K562 (cell line): ENCODE measurements at regions not wholly inside any gene's neighbourhood (a gene's known extent, or its start where the extent isn't known, plus 50 kb on each side); places are given as distances from the start of the nearest gene placed in this dataset.

Experiments
- ATAC-seq: fragments of 200-7000 bp; cut with Tn5 transposase; 3 replicates; pipeline ENCODE4 v1.9.1; 2020; ENCODE audit warnings: moderate library complexity
- BruUV-seq: library from RNA; stranded (reverse); fragments of 400-500 nt; replicated peaks from 2 replicates; lab custom pipeline; 2021; lab: Mats Ljungman, UMichigan
- CTCF ChIA-PET: fragments of 300-600 bp; formaldehyde crosslinking; extraction: SDS; loops from one replicate; lab custom pipeline; 2021; ENCODE audit warnings: low intra/inter-chr PET ratio; lab: Yijun Ruan, JAX
- POLR2A ChIA-PET: fragments of 300-600, 350-650 bp; sonication (Branson Sonifier 250); formaldehyde crosslinking; extraction: SDS; loops from one replicate; lab custom pipeline; 2021; ENCODE audit warnings: antibody characterized with exemption, inconsistent platforms; lab: Yijun Ruan, JAX
- DNase-seq, 4 experiments: peaks; one replicate each; pipeline versions ENCODE4 v3.0.0 to v3.0.0-alpha.2; 2011 to 2018; ENCODE audit warnings: low spot score in 3 of 4, mixed read lengths in 3 of 4; ENCODE audit errors: extremely low read depth in 1 of 4
- FAIRE-seq: peaks from 2 replicates; lab custom pipeline; 2011; peaks lifted over from hg19 to GRCh38; lab: Jason Lieb, UNC
- H2AFZ ChIP-seq: 2 replicates; pipeline ENCODE4 v1.6.0; 2011; ENCODE audit warnings: low read depth, low read length, control low read depth, inconsistent platforms
- H3K27ac ChIP-seq: fragments of 200-600 bp; 3 replicates; pipeline ENCODE4 v1.8.0; 2011; ENCODE audit warnings: low read depth, mild to moderate bottlenecking, control low read depth, inconsistent platforms, low read length, moderate library complexity, mixed read lengths; ENCODE audit errors: extremely low read depth
- H3K27me3 ChIP-seq, 2 experiments: fragments of 300-600 bp in 1 of 2; 2 replicates in 1 of 2; 3 replicates in 1 of 2; pipeline versions ENCODE4 v1.6.0 to v1.8.0; 2011; ENCODE audit warnings: inconsistent platforms in 2 of 2, low read length in 2 of 2, mild to moderate bottlenecking in 1 of 2, mixed read lengths in 1 of 2, moderate library complexity in 1 of 2; ENCODE audit not compliant: control insufficient read depth in 2 of 2, insufficient read depth in 2 of 2
- H3K36me3 ChIP-seq: fragments of 300-600 bp; 3 replicates; pipeline ENCODE4 v1.8.0; 2011; ENCODE audit warnings: mild to moderate bottlenecking, low read length, inconsistent platforms; ENCODE audit not compliant: control insufficient read depth, insufficient read depth
- H3K4me1 ChIP-seq, 2 experiments: fragments of 200-600 bp in 1 of 2; replicated peaks in 1 of 2; 2 replicates in 1 of 2; 3 replicates in 1 of 2; pipeline versions ENCODE4 v1.5.1 to v1.8.0; 2011; ENCODE audit warnings: inconsistent platforms in 2 of 2, low read length in 2 of 2, mild to moderate bottlenecking in 1 of 2, mixed read lengths in 1 of 2, moderate library complexity in 1 of 2; ENCODE audit not compliant: control insufficient read depth in 2 of 2, insufficient read depth in 2 of 2
- H3K4me2 ChIP-seq: 2 replicates; pipeline ENCODE4 v1.6.1; 2011; ENCODE audit warnings: low read length, control low read depth, inconsistent platforms, mixed read lengths; ENCODE audit not compliant: insufficient read depth
- H3K4me3 ChIP-seq: fragments of 200-600 bp; sonication (generic), shearing (Covaris generic); 2 replicates; pipeline ENCODE4 v1.5.1; 2016; ENCODE audit warnings: control low read depth, inconsistent platforms
- H3K79me2 ChIP-seq: fragments of 200-600 bp; 3 replicates; pipeline ENCODE4 v1.8.0; 2011; ENCODE audit warnings: low read length, inconsistent platforms; ENCODE audit not compliant: control insufficient read depth, insufficient read depth
- H3K9ac ChIP-seq, 2 experiments: 2 replicates each; pipeline versions ENCODE4 v1.6.0 to v1.6.1; 2011; ENCODE audit warnings: low read depth in 2 of 2, low read length in 2 of 2, control low read depth in 1 of 2, inconsistent platforms in 1 of 2, mild to moderate bottlenecking in 1 of 2, mixed read lengths in 1 of 2; ENCODE audit not compliant: insufficient read depth in 1 of 2
- H3K9me1 ChIP-seq: one replicate; pipeline ENCODE4 v1.6.0; 2011; ENCODE audit warnings: inconsistent platforms, mild to moderate bottlenecking, low read length, moderate library complexity; ENCODE audit not compliant: control insufficient read depth, insufficient read depth
- H3K9me3 ChIP-seq: replicated peaks from 2 replicates; pipeline ENCODE4 v1.5.1; 2011; ENCODE audit warnings: low read depth, low read length, inconsistent platforms; ENCODE audit not compliant: control insufficient read depth, insufficient read depth
- H4K20me1 ChIP-seq: replicated peaks from 2 replicates; pipeline ENCODE4 v1.6.1; 2011; ENCODE audit warnings: low read length, inconsistent platforms, mixed read lengths; ENCODE audit not compliant: control insufficient read depth, insufficient read depth
- HDAC3 ChIP-seq: fragments of 450-650 bp; IDR thresholded peaks from 2 replicates; pipeline ENCODE4 v1.6.1; 2018; ENCODE audit warnings: borderline replicate concordance, mild to moderate bottlenecking, moderate library complexity; ENCODE audit not compliant: partially characterized antibody
- RFX7 ChIP-seq: fragments of 250-450 bp; sonication (Bioruptor Pico); IDR thresholded peaks from 2 replicates; pipeline ENCODE4 v1.5.1; 2021; ENCODE audit warnings: mild to moderate bottlenecking
- SMAD1 ChIP-seq: fragments of 150-350 bp; IDR thresholded peaks from 2 replicates; pipeline ENCODE4 v1.6.1; 2014; ENCODE audit warnings: low read length, low read depth; ENCODE audit not compliant: partially characterized antibody
- ZBTB40 ChIP-seq, 2 experiments: fragments of 450-650 bp in 1 of 2; sonication (generic) in 1 of 2; formaldehyde crosslinking in 1 of 2; IDR thresholded peaks; 2 replicates each; pipeline versions ENCODE4 v1.7.1 to v1.9.0; 2016 to 2022; ENCODE audit warnings: inconsistent platforms in 1 of 2, mild to moderate bottlenecking in 1 of 2, missing genetic modification reagents in 1 of 2
- WGBS: fragments of 100-300 bp; shearing (Covaris generic); methylation state at CpG from one replicate; pipeline ENCODE4 v1.1.6; 2016; ENCODE audit warnings: low coverage, mixed read lengths; ENCODE audit not compliant: insufficient coverage; ENCODE audit errors: missing lambda C conversion rate; 5-methylcytosine and 5-hydroxymethylcytosine counted together
- in situ Hi-C: fragments of 300-500 bp; cut with MboI; formaldehyde crosslinking; loops from 4 replicates; pipeline ENCODE4 v1.15.0; 2018; ENCODE audit warnings: inconsistent platforms, mixed read lengths
- intact Hi-C: fragments of 100-400 bp; cut with micrococcal nuclease; formaldehyde crosslinking; loops from 2 replicates; pipeline ENCODE4 v1.14.2; 2022
- TF ChIP-seq, protein P1 (sequence below), 3 experiments: fragments of 200-800 bp in 1 of 3; fragments of 250-450 bp in 1 of 3; fragments of 450-650 bp in 1 of 3; sonication (Bioruptor Pico) in 1 of 3; sonication (Bioruptor generic) in 1 of 3; formaldehyde crosslinking in 1 of 3; IDR thresholded peaks; 2 replicates each; pipeline versions ENCODE4 v1.6.1 to v1.8.0; 2016 to 2022; ENCODE audit warnings: mild to moderate bottlenecking in 2 of 3, missing genetic modification characterization in 2 of 3, missing compliant biosample characterization in 1 of 3, moderate library complexity in 1 of 3

DNA sequence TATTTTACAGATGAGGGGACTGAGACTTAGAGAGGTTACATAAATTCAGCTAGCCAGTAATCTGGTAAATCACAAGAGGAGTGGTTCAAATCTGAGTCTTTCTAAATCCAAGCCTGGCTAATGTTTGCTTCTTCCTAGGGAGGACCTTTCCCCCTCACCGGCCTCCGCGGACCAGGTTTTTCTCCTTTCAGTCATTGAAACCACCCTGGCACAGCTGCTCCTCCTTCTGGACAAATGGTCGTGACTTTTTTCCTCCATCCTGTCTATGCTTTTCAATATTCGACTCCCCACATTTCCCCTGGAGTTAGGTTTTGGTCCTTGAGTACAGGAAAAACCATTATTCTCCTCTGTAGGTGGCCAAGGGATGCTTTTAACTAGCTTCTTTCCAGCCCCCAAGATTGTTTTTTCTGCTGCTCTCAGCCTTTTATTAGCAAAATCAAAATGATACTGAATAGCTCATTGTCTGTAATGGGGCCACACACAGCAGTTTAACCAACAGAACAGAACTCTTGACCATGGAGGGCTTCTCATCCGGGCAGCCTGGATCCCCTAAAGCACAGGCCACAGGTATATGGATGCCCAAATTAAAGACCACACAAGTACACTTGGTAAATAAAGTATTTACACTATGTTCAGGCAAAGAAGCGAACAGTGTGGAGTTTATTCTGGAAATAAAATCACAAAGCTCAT, 85.9 kb upstream of the KLHL25 start:
- DNase-seq, result no peak
- Histone ChIP-seq H3K79me2 (no peaks in the 10 kb centered on the region), H3K27me3 (no peaks in the 10 kb centered on the region), H4K20me1 (no peaks in the 10 kb centered on the region), H3K9me3 (no peaks in the 10 kb centered on the region), H3K4me2 (no peak overlapping the region), H3K9me1 (no peaks in the 10 kb centered on the region), H3K36me3 (no peaks in the 10 kb centered on the region), H3K9ac (no peak overlapping the region), H3K27ac (no peak overlapping the region), H3K4me1 (no peaks in the 10 kb centered on the region), H3K4me3 (no peak overlapping the region), H2AFZ (no peak overlapping the region)
- no TSS peak for BruUV-seq
- WGBS, result 0% methylated on average over 7 of the region's 7 CpGs
- FAIRE-seq, result no peak
- intact Hi-C loops (no loop called here), in situ Hi-C loops (no loop called here)
- POLR2A ChIA-PET, result no interaction called here
- CTCF ChIA-PET, result no interaction called here
- no peak for ATAC-seq
- TF ChIP-seq ZBTB40 (IDR thresholded peaks at IDR 0.05) (no peak), ZBTB40 (CRISPR knock-in tag; IDR thresholded peaks at IDR 0.05) (no peak), HDAC3 (no peak), SMAD1 (no peak), RFX7 (CRISPR knock-in tag) (no peak)
- TF ChIP-seq, protein P1, sequence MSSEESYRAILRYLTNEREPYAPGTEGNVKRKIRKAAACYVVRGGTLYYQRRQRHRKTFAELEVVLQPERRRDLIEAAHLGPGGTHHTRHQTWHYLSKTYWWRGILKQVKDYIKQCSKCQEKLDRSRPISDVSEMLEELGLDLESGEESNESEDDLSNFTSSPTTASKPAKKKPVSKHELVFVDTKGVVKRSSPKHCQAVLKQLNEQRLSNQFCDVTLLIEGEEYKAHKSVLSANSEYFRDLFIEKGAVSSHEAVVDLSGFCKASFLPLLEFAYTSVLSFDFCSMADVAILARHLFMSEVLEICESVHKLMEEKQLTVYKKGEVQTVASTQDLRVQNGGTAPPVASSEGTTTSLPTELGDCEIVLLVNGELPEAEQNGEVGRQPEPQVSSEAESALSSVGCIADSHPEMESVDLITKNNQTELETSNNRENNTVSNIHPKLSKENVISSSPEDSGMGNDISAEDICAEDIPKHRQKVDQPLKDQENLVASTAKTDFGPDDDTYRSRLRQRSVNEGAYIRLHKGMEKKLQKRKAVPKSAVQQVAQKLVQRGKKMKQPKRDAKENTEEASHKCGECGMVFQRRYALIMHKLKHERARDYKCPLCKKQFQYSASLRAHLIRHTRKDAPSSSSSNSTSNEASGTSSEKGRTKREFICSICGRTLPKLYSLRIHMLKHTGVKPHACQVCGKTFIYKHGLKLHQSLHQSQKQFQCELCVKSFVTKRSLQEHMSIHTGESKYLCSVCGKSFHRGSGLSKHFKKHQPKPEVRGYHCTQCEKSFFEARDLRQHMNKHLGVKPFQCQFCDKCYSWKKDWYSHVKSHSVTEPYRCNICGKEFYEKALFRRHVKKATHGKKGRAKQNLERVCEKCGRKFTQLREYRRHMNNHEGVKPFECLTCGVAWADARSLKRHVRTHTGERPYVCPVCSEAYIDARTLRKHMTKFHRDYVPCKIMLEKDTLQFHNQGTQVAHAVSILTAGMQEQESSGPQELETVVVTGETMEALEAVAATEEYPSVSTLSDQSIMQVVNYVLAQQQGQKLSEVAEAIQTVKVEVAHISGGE (CRISPR knock-in tag; IDR thresholded peaks at IDR 0.05), result no peak
